T-helper 17 cell (primary cell): ENCODE measurements at regions not wholly inside any gene's neighbourhood (a gene's known extent, or its start where the extent isn't known, plus 50 kb on each side); places are given as distances from the start of the nearest gene placed in this dataset.

Source experiments
- ATAC-seq: fragments of 150-1000 bp; cut with Tn5 transposase; 2 replicates; pipeline ENCODE4 v1.10.0; 2021; ENCODE audit warnings: mild to moderate bottlenecking, moderate library complexity
- DNase-seq, 3 donors: peaks; one replicate each; pipeline versions ENCODE4 v3.0.0 to v3.0.0-alpha.2; 2020 to 2021
- H3K9me3 ChIP-seq: one replicate; pipeline ENCODE4 v1.7.0; 2013; ENCODE audit warnings: low read length, mild to moderate bottlenecking; ENCODE audit not compliant: control insufficient read depth, poor library complexity, severe bottlenecking
- H3K27ac Mint-ChIP-seq: one replicate; pipeline ENCODE4 v1.8.0; 2022; ENCODE audit warnings: mild to moderate bottlenecking, moderate library complexity, mixed read lengths
- H3K27me3 Mint-ChIP-seq: one replicate; pipeline ENCODE4 v1.8.0; 2022; ENCODE audit warnings: mixed read lengths
- H3K36me3 Mint-ChIP-seq: one replicate; pipeline ENCODE4 v1.8.0; 2022; ENCODE audit warnings: low read depth, mixed read lengths
- H3K4me1 Mint-ChIP-seq: one replicate; pipeline ENCODE4 v1.8.0; 2022; ENCODE audit warnings: mild to moderate bottlenecking, mixed read lengths
- H3K4me3 Mint-ChIP-seq: one replicate; pipeline ENCODE4 v1.8.0; 2022; ENCODE audit warnings: mild to moderate bottlenecking, moderate library complexity, mixed read lengths

- DNase-seq (no peak), ATAC-seq (no peak)
- Mint-ChIP-seq H3K27me3 (peaks cover 35% of the 10 kb centered on the region), H3K36me3 (no peaks in the 10 kb centered on the region), H3K4me3 (no peak overlapping the region), H3K4me1 (no peaks in the 10 kb centered on the region), H3K27ac (no peak overlapping the region)
- H3K9me3 ChIP-seq, result no peaks in the 10 kb centered on the region
These were observed 188.1 kb upstream of the MPHOSPH6 start for GRCh38 chr16:82358161-82358560.

- no peak for ATAC-seq
These were observed 187.2 kb upstream of the MPHOSPH6 start for GRCh38 chr16:82357237-82357636.

GRCh38 chr16:82350560-82350959 is 180.5 kb upstream of the MPHOSPH6 start:
- H3K9me3 ChIP-seq, result no peaks in the 10 kb centered on the region
- Mint-ChIP-seq H3K4me3 (no peak overlapping the region), H3K36me3 (no peaks in the 10 kb centered on the region), H3K4me1 (no peaks in the 10 kb centered on the region), H3K27me3 (peaks cover 10% of the 10 kb centered on the region), H3K27ac (no peak overlapping the region)
- DNase-seq (no peak), ATAC-seq (no peak)

More at GRCh38 chr16:82357237-82357636, 187.2 kb upstream of the MPHOSPH6 start:
- DNase-seq, result no peak
- H3K27ac Mint-ChIP-seq, result no peak overlapping the region
- H3K4me3 Mint-ChIP-seq, result no peak overlapping the region
- H3K4me1 Mint-ChIP-seq, result no peaks in the 10 kb centered on the region
- no peaks in the 10 kb centered on the region for H3K36me3 Mint-ChIP-seq
- H3K27me3 Mint-ChIP-seq, result peaks cover 29% of the 10 kb centered on the region
- no peaks in the 10 kb centered on the region for H3K9me3 ChIP-seq

- Mint-ChIP-seq H3K4me3 (no peak overlapping the region), H3K27me3 (peaks cover 31% of the 10 kb centered on the region), H3K4me1 (no peaks in the 10 kb centered on the region), H3K27ac (no peak overlapping the region), H3K36me3 (no peaks in the 10 kb centered on the region)
- no peaks in the 10 kb centered on the region for H3K9me3 ChIP-seq
- ATAC-seq (no peak), DNase-seq (no peak)
These were observed 175.3 kb upstream of the MPHOSPH6 start for GRCh38 chr16:82345318-82345717.

- ATAC-seq, result no peak
These were observed 174.1 kb upstream of the MPHOSPH6 start for GRCh38 chr16:82344157-82344556.

GRCh38 chr16:82341146-82341669 is 171.2 kb upstream of the MPHOSPH6 start:
- DNase-seq (no peak), ATAC-seq (no peak)
- no peak overlapping the region for H3K27ac Mint-ChIP-seq
- H3K4me3 Mint-ChIP-seq, result no peak overlapping the region
- no peaks in the 10 kb centered on the region for H3K9me3 ChIP-seq
- H3K4me1 Mint-ChIP-seq, result no peaks in the 10 kb centered on the region
- peaks cover 41% of the 10 kb centered on the region for H3K27me3 Mint-ChIP-seq
- H3K36me3 Mint-ChIP-seq, result no peaks in the 10 kb centered on the region

More at GRCh38 chr16:82344157-82344556, 174.1 kb upstream of the MPHOSPH6 start:
- Mint-ChIP-seq H3K4me1 (no peaks in the 10 kb centered on the region), H3K36me3 (no peaks in the 10 kb centered on the region), H3K27ac (no peak overlapping the region), H3K4me3 (no peak overlapping the region), H3K27me3 (peaks cover 42% of the 10 kb centered on the region)
- DNase-seq, result no peak
- no peaks in the 10 kb centered on the region for H3K9me3 ChIP-seq

- Mint-ChIP-seq H3K27me3 (peaks cover 41% of the 10 kb centered on the region), H3K4me3 (no peak overlapping the region), H3K36me3 (no peaks in the 10 kb centered on the region), H3K27ac (no peak overlapping the region), H3K4me1 (no peaks in the 10 kb centered on the region)
- no peaks in the 10 kb centered on the region for H3K9me3 ChIP-seq
- no peak for DNase-seq
- ATAC-seq, result no peak
These were observed 170.5 kb upstream of the MPHOSPH6 start for GRCh38 chr16:82340531-82340930.

GRCh38 chr16:82337355-82337754 is 167.3 kb upstream of the MPHOSPH6 start:
- H3K27me3 Mint-ChIP-seq, result peaks cover 30% of the 10 kb centered on the region
- H3K36me3 Mint-ChIP-seq, result no peaks in the 10 kb centered on the region
- ATAC-seq (no peak), DNase-seq (no peak)
- H3K9me3 ChIP-seq, result no peaks in the 10 kb centered on the region
- no peak overlapping the region for H3K27ac Mint-ChIP-seq
- H3K4me3 Mint-ChIP-seq, result no peak overlapping the region
- H3K4me1 Mint-ChIP-seq, result no peaks in the 10 kb centered on the region

GRCh38 chr16:82331974-82332750 is 162.1 kb upstream of the MPHOSPH6 start:
- no peak for DNase-seq
- H3K4me1 Mint-ChIP-seq, result no peaks in the 10 kb centered on the region
- no peak for ATAC-seq
- H3K9me3 ChIP-seq, result no peaks in the 10 kb centered on the region
- H3K4me3 Mint-ChIP-seq, result no peak overlapping the region
- H3K36me3 Mint-ChIP-seq, result no peaks in the 10 kb centered on the region
- H3K27me3 Mint-ChIP-seq, result peaks cover 10% of the 10 kb centered on the region
- H3K27ac Mint-ChIP-seq, result no peak overlapping the region

GRCh38 chr16:82331397-82331796 is 161.4 kb upstream of the MPHOSPH6 start:
- DNase-seq, result no peak
- no peaks in the 10 kb centered on the region for H3K9me3 ChIP-seq
- H3K27me3 Mint-ChIP-seq, result peaks cover 10% of the 10 kb centered on the region
- no peaks in the 10 kb centered on the region for H3K4me1 Mint-ChIP-seq
- H3K4me3 Mint-ChIP-seq, result no peak overlapping the region
- no peak for ATAC-seq
- H3K36me3 Mint-ChIP-seq, result no peaks in the 10 kb centered on the region
- H3K27ac Mint-ChIP-seq, result no peak overlapping the region

GRCh38 chr16:82329504-82330192 is 159.6 kb upstream of the MPHOSPH6 start:
- DNase-seq (no peak), ATAC-seq (no peak)
- Mint-ChIP-seq H3K27me3 (peaks cover 10% of the 10 kb centered on the region), H3K4me1 (no peaks in the 10 kb centered on the region), H3K27ac (no peak overlapping the region), H3K4me3 (no peak overlapping the region), H3K36me3 (no peaks in the 10 kb centered on the region)
- H3K9me3 ChIP-seq, result no peaks in the 10 kb centered on the region

GRCh38 chr16:82328881-82329469 is 159.0 kb upstream of the MPHOSPH6 start:
- H3K36me3 Mint-ChIP-seq, result no peaks in the 10 kb centered on the region
- no peaks in the 10 kb centered on the region for H3K9me3 ChIP-seq
- H3K4me1 Mint-ChIP-seq, result no peaks in the 10 kb centered on the region
- ATAC-seq (no peak), DNase-seq (no peak)
- H3K27ac Mint-ChIP-seq, result no peak overlapping the region
- peaks cover 10% of the 10 kb centered on the region for H3K27me3 Mint-ChIP-seq
- no peak overlapping the region for H3K4me3 Mint-ChIP-seq

GRCh38 chr16:82323171-82323570 is 153.1 kb upstream of the MPHOSPH6 start:
- Mint-ChIP-seq H3K27me3 (no peaks in the 10 kb centered on the region), H3K36me3 (no peaks in the 10 kb centered on the region), H3K27ac (no peak overlapping the region), H3K4me1 (no peaks in the 10 kb centered on the region), H3K4me3 (no peak overlapping the region)
- DNase-seq, result no peak
- ATAC-seq, result no peak
- no peaks in the 10 kb centered on the region for H3K9me3 ChIP-seq
